Retina (tissue), 1 donor: ENCODE measurements at regions not wholly inside any gene's neighbourhood (a gene's known extent, or its start where the extent isn't known, plus 50 kb on each side); places are given as distances from the start of the nearest gene placed in this dataset.

Experiments
- DNase-seq: peaks from one replicate; pipeline ENCODE4 v3.0.0-alpha.2; 2016

- no peak for DNase-seq
Measured at GRCh38 chr18:38460657-38461056, 895.1 kb upstream of the CELF4 start.

GRCh38 chr18:38459131-38459994 lies 893.8 kb upstream of the CELF4 start:
- DNase-seq, result peak; percentile 72

- no peak for DNase-seq
Measured at GRCh38 chr18:38458698-38459097, 893.1 kb upstream of the CELF4 start.

- no peak for DNase-seq
Measured at GRCh38 chr18:38456253-38456652, 890.7 kb upstream of the CELF4 start.

- DNase-seq, result no peak
Measured at GRCh38 chr18:38454764-38455469, 889.3 kb upstream of the CELF4 start.

- DNase-seq, result no peak
Measured at GRCh38 chr18:38453880-38454279, 888.3 kb upstream of the CELF4 start.

- DNase-seq, result no peak
Measured at GRCh38 chr18:38450876-38451275, 885.3 kb upstream of the CELF4 start.

- no peak for DNase-seq
Measured at GRCh38 chr18:38445804-38446145, 880.2 kb upstream of the CELF4 start.

GRCh38 chr18:38444971-38445803 lies 879.6 kb upstream of the CELF4 start:
- DNase-seq, result peak; percentile 72

GRCh38 chr18:38427736-38428135 lies 862.1 kb upstream of the CELF4 start:
- DNase-seq, result peak; percentile 29

- DNase-seq, result peak; percentile 44
Measured at GRCh38 chr18:38427234-38427633, 861.6 kb upstream of the CELF4 start.

GRCh38 chr18:38421872-38422615 lies 856.4 kb upstream of the CELF4 start:
- DNase-seq, result no peak

GRCh38 chr18:38421021-38421420 lies 855.4 kb upstream of the CELF4 start:
- DNase-seq, result no peak

- no peak for DNase-seq
Measured at GRCh38 chr18:38420611-38421010, 855.0 kb upstream of the CELF4 start.

GRCh38 chr18:38415811-38416210 lies 850.2 kb upstream of the CELF4 start:
- DNase-seq, result no peak

- DNase-seq, result no peak
Measured at GRCh38 chr18:38413193-38413592, 847.6 kb upstream of the CELF4 start.

- DNase-seq, result no peak
Measured at GRCh38 chr18:38406607-38407006, 841.0 kb upstream of the CELF4 start.

- DNase-seq, result no peak
Measured at GRCh38 chr18:38402509-38402908, 836.9 kb upstream of the CELF4 start.

- DNase-seq, result no peak
Measured at GRCh38 chr18:38397094-38397493, 831.5 kb upstream of the CELF4 start.

GRCh38 chr18:38386146-38386545 lies 820.5 kb upstream of the CELF4 start:
- DNase-seq, result no peak

GRCh38 chr18:38369772-38370690 lies 804.4 kb upstream of the CELF4 start:
- DNase-seq, result no peak

- DNase-seq, result no peak
Measured at GRCh38 chr18:38368886-38369285, 803.3 kb upstream of the CELF4 start.
